GM06990 (cell line): ENCODE measurements at regions not wholly inside any gene's neighbourhood (a gene's known extent, or its start where the extent isn't known, plus 50 kb on each side); places are given as distances from the start of the nearest gene placed in this dataset.
"Not testable (repeated sequence)": the region's sequence is repeated elsewhere in the genome, so short reads cannot be mapped to it uniquely, and the experiment has no call there.

Experiments used
- DNase-seq: peaks from one replicate; pipeline ENCODE4 v3.0.0-alpha.2; 2011; ENCODE audit not compliant: insufficient read length; ENCODE audit errors: extremely low read depth
- H3K27me3 ChIP-seq: replicated peaks from 2 replicates; pipeline ENCODE4 v1.6.0; 2011; ENCODE audit warnings: low read length; ENCODE audit not compliant: control insufficient read depth, insufficient read depth
- H3K36me3 ChIP-seq: 2 replicates; pipeline ENCODE4 v1.5.1; 2011; ENCODE audit warnings: low read length; ENCODE audit not compliant: control insufficient read depth, insufficient read depth
- H3K4me3 ChIP-seq: replicated peaks from 2 replicates; pipeline ENCODE4 v1.5.1; 2011; ENCODE audit warnings: low read depth, mild to moderate bottlenecking, control low read depth, low read length
- TF ChIP-seq, protein P1 (sequence below): IDR thresholded peaks from 2 replicates; pipeline ENCODE4 v1.5.1; 2011; ENCODE audit warnings: low read length, control low read depth, mild to moderate bottlenecking, inconsistent platforms; ENCODE audit not compliant: insufficient read depth, poor library complexity, severe bottlenecking

GRCh38 chr15:94858920-94859319 lies 627.6 kb downstream of the MCTP2 start:
- H3K27me3 ChIP-seq, result no peaks in the 10 kb centered on the region
- no peak overlapping the region for H3K4me3 ChIP-seq
- H3K36me3 ChIP-seq, result no peaks in the 10 kb centered on the region
- no peak for DNase-seq
- TF ChIP-seq, protein P1, sequence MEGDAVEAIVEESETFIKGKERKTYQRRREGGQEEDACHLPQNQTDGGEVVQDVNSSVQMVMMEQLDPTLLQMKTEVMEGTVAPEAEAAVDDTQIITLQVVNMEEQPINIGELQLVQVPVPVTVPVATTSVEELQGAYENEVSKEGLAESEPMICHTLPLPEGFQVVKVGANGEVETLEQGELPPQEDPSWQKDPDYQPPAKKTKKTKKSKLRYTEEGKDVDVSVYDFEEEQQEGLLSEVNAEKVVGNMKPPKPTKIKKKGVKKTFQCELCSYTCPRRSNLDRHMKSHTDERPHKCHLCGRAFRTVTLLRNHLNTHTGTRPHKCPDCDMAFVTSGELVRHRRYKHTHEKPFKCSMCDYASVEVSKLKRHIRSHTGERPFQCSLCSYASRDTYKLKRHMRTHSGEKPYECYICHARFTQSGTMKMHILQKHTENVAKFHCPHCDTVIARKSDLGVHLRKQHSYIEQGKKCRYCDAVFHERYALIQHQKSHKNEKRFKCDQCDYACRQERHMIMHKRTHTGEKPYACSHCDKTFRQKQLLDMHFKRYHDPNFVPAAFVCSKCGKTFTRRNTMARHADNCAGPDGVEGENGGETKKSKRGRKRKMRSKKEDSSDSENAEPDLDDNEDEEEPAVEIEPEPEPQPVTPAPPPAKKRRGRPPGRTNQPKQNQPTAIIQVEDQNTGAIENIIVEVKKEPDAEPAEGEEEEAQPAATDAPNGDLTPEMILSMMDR, result no peak

DNA sequence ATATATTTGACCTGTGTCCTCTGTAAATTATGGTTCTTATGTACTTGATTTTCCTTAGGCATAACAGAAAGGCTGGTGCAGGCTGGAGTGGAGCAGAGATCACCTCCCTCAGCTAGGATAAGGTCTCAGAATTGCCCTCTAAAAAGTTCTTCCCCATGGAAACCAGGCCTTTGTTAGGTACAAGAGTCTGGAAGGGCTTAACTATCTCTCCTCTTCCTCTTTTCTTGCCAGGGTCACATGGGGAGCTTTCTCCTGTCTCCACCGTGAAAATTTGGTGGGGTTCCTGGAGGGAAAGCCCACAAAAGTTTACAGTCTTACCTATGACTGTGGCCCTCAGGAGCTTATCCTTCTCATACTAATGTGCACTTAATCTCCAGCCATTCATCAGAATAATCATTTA lies 633.2 kb downstream of the MCTP2 start:
- TF ChIP-seq, protein P1, result no peak
- no peaks in the 10 kb centered on the region for H3K36me3 ChIP-seq
- no peak for DNase-seq
- H3K4me3 ChIP-seq, result no peak overlapping the region
- H3K27me3 ChIP-seq, result no peaks in the 10 kb centered on the region

GRCh38 chr15:94868265-94868664 lies 636.9 kb downstream of the MCTP2 start:
- H3K4me3 ChIP-seq, DNase-seq, H3K36me3 ChIP-seq, H3K27me3 ChIP-seq: not testable (repeated sequence)

GRCh38 chr15:94875550-94875949 lies 644.2 kb downstream of the MCTP2 start:
- TF ChIP-seq, protein P1, result no peak
- no peak for DNase-seq
- H3K36me3 ChIP-seq, result no peaks in the 10 kb centered on the region
- no peak overlapping the region for H3K4me3 ChIP-seq
- H3K27me3 ChIP-seq, result no peaks in the 10 kb centered on the region

DNA sequence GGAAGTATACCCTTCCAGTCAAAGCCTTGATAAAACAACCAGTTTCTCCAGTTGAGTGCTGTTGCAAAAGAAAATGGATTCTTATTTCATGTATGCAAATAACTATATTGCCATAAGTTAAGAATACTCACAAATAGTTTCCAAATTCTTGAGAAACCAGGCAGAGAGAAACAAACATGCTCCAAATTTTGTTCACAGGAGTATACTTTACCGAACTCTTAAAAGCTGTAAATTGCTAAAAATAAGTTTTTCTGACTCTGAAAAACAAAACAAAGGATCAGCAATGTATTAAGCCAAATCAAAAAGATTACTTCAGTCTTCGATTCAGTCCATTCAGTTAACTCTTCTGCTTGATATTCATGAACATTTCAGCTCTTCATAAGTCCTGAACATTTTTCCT lies 646.5 kb downstream of the MCTP2 start:
- Histone ChIP-seq H3K36me3 (no peaks in the 10 kb centered on the region), H3K4me3 (no peak overlapping the region), H3K27me3 (no peaks in the 10 kb centered on the region)
- TF ChIP-seq, protein P1, result no peak
- no peak for DNase-seq

- Histone ChIP-seq H3K4me3 (no peak overlapping the region), H3K27me3 (no peaks in the 10 kb centered on the region), H3K36me3 (no peaks in the 10 kb centered on the region)
- DNase-seq, result no peak
- TF ChIP-seq, protein P1, result no peak
These were observed 650.8 kb downstream of the MCTP2 start for GRCh38 chr15:94882071-94882712.
